NCI-H524 (cell line): ENCODE measurements at regions not wholly inside any gene's neighbourhood (a gene's known extent, or its start where the extent isn't known, plus 50 kb on each side); places are given as distances from the start of the nearest gene placed in this dataset.
A peak's percentile ranks its signal among the peaks of the same experiment; 100 is the strongest.
"Not testable (repeated sequence)": the region's sequence is repeated elsewhere in the genome, so short reads cannot be mapped to it uniquely, and the experiment has no call there.

Source experiments
- DNase-seq, 2 experiments: peaks; one replicate each; lab custom pipeline; 2025; lab: John Stamatoyannopoulos, UW

GRCh38 chr11:103730131-103730940 lies 306.1 kb upstream of the DDI1 start:
- DNase-seq: peak in 1 of 2 experiments; percentile 63

DNA sequence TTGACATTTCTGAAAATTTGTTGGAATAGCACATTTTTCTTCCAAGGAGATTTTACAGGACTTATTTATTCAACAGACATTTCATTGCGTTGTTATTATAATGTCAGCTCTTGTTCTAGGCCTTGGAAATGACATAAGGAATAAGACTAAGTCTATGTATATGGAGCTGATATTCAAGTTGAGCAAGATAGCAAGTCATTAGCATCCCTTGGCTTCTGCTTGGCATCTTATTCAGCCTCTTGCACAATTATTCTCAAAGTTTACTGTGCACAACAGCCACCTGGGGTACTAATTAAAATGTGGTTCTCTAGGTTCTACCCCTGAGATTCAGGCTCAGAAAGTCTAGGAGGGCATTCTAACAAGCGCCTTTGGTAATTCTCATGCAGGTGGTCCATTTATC lies 304.8 kb upstream of the DDI1 start:
- no peak for DNase-seq

GRCh38 chr11:103733889-103734288 lies 302.6 kb upstream of the DDI1 start:
- no peak for DNase-seq

DNA sequence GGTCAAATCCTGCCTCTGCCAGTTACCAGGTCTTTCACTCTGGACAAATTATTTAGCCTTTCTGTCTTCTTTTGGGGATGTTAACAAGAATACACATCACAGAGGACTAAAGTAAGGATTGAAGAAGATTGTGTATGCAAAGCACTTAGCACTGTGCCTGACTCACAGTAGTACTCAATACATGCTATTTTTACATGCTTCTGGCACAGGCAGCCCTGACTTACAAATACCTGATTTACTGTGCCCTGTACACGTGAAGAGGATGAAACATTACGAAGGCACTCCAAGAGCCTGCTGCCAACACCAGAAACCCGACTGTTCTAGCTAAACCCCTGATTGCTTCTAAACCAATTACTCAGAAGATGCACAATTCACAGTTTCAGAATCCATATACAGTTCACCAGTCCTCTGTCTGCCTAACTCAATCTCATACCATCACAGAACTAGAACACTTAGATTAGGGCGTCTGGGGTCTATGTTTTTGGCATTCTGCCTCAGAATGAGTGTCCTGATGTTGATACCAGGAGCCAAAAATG lies 300.9 kb upstream of the DDI1 start:
- no peak for DNase-seq

- DNase-seq: no peak
These were observed 300.0 kb upstream of the DDI1 start for GRCh38 chr11:103736315-103737036.

DNA sequence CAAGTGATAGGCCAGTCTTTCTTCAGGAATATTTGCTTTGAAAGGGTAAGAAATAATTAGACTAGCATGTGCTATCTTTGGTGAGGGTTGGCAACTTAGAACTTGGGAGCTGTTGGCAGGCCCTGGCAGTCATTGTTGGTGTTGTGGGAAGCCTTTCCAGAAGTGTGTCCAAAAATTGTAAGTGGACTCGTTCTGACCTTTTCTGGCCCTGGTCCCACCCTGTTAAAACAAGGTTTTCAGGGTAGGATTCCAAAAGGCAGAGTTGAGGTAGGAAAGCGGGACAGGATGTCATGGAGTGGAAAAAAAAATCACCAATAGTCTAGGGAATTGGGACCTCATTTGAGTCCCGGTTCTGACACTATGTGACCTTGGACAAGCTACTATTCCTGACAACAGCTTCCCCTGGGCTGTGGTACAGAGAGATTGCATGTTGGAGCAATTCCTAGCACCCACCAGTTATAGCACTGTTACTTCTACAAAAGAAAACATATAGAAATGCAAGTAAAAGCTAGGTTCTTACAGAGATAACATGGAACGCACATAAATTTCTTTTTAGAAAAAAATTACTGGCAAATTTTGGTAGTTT lies 299.3 kb upstream of the DDI1 start:
- DNase-seq: no peak

- DNase-seq: no peak
These were observed 298.7 kb upstream of the DDI1 start for GRCh38 chr11:103737747-103738146.

DNA sequence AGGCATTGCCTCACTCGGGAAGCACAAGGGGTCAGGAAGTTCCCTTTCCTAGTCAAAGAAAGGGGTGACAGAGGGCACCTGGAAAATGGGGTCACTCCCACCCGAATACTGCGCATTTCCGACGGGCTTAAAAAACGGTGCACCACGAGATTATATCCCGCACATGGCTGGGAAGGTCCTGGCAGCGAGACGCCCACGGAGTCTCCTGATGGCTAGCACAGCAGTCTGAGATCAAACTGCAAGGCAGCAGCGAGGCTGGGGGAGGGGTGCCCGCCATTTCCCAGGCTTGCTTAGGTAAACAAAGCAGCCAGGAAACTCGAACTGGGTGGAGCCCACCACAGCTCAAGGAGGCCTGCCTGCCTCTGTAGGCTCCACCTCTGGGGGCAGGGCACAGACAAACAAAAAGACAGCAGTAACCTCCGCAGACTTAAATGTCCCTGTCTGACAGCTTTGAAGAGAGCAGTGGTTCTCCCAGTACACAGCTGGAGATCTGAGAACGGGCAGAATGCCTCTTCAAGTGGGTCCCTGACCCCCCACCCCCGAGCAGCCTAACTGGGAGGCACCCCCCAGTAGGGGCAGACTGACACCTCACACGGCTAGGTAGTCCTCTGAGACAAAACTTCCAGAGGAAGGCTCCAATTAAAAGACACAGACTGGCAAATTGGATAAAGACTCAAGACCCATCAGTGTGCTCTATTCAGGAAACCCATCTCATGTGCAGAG lies 297.2 kb upstream of the DDI1 start:
- not testable (repeated sequence) for DNase-seq

DNA sequence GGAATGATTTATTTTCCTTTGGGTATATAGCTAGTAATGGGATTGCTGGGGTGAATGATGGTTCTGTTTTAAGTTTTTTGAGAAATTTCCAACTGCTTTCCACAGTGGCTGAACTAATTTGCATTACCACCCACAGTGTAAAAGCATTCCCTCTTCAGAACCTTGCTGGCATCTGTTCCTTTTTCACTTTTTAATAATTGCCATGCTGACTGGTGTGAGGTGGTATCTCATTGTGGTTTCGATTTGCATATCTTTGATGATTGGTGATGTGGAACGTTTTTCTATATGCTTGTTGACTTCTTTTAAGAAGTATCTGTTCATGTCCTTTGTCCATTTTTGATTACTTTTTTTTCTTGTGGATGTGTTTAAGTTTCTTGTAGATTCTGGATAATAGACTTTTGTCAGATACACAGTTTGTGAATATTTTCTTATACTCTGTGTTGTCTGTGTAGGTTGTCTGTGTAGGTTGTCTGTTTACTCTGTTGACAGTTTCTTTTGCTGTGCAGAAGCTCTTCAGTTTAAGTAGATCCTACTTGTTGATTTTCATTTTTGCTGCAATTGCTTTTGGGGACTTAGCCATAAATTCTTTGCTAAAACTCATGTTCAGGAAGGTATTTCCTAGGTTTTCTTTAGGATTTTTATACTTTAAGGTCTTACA lies 291.8 kb upstream of the DDI1 start:
- DNase-seq: no peak

DNA sequence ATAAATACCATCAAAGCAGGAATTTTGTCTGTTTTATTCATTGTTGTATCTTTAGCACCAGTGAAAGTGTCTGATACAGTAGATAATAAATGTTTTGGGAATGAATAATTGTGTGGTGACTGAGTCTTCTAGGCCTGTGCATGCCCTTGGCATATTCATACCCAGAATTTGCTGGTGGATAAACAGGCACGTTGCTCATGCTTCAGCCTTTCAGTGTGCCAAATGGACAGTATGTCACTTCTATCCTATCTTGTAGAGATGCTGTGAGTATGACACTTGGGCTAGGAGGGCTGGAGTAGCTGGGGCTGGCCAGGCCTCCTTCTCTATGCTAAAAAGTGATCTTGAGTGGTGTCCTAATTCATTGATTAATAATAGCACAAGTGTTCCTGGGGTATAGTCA lies 287.3 kb upstream of the DDI1 start:
- DNase-seq: no peak

DNA sequence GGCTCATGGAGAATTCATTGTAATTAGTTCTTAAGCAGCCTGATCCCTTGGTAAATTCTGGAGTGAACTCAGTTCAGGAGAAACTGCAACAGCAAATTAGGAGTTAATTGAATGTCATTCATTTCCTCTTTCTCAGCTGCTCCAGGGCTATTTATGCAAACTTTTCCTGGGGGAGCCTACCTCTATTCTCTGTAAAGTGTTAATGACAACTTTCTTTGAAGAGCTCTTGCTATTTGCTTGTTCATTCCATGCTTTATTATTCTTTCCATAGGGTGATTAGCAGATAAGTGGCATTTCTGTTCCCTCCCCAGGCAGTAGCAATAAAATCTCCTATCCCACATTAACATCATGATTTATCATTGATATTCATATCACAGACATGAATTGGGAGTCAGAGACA lies 267.6 kb upstream of the DDI1 start:
- DNase-seq: no peak

- DNase-seq: no peak
These were observed 263.4 kb upstream of the DDI1 start for GRCh38 chr11:103773059-103773458.

DNA sequence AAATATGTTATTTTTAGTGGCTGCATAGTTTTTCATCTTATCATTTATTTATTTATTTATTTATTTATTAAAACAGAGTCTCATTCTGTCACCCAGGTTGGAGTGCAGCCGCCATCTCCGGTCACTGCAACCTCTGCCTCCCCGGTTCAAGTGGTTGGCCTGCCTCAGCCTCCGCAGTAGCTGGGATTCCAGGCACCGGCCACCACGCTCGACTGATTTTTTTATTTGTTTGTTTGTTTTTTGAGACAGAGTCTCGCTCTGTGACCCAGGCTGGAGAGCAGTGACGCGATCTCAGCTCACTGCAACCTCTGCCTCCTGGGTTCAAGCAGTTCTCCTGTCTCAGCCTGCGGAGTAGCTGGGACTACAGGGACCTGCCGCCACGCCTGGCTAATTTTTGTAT lies 262.9 kb upstream of the DDI1 start:
- no peak for DNase-seq

GRCh38 chr11:103779054-103779453 lies 257.4 kb upstream of the DDI1 start:
- DNase-seq: no peak

- DNase-seq: no peak
These were observed 246.5 kb upstream of the DDI1 start for GRCh38 chr11:103789952-103790351.

- DNase-seq: no peak
These were observed 243.4 kb upstream of the DDI1 start for GRCh38 chr11:103792981-103793468.

GRCh38 chr11:103794262-103794661 lies 242.2 kb upstream of the DDI1 start:
- no peak for DNase-seq

DNA sequence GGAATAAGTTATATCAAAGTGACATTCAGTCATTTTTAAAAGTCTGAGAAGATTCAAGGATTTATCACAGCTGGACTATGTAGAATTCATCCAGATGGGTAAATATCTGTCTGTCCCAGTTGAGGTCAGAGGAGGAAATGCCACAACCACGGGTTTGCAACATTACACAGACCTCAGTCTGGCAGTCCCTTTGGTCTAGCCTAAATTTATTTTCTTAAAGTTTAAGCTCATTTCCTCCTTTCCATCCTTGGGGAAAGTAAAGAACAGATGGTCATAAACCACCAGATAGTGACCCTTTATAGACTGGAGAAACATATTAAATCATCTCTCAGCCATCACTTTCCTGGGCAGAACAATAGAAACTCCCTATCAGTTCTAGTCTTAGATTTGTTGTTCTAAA lies 238.4 kb upstream of the DDI1 start:
- DNase-seq: no peak

- DNase-seq: no peak
These were observed 238.0 kb upstream of the DDI1 start for GRCh38 chr11:103798446-103798845.

GRCh38 chr11:103800406-103801114 lies 235.9 kb upstream of the DDI1 start:
- no peak for DNase-seq

- no peak for DNase-seq
These were observed 233.4 kb upstream of the DDI1 start for GRCh38 chr11:103803062-103803461.
